Stimulated activated naive CD8-positive, alpha-beta T cell treated with anti-CD3 and anti-CD28 coated beads, Interleukin-15, Interleukin-2, amounts not matched to agents 100 ng/mL and 50 ng/mL, for 24 hours (primary cell): ENCODE measurements at regions not wholly inside any gene's neighbourhood (a gene's known extent, or its start where the extent isn't known, plus 50 kb on each side); places are given as distances from the start of the nearest gene placed in this dataset.

Source experiments
- H3K27ac Mint-ChIP-seq: one replicate; pipeline ENCODE4 v1.8.0; 2021; ENCODE audit warnings: mild to moderate bottlenecking, mixed read lengths
- H3K27me3 Mint-ChIP-seq: one replicate; pipeline ENCODE4 v1.8.0; 2021; ENCODE audit warnings: mixed read lengths
- H3K36me3 Mint-ChIP-seq: one replicate; pipeline ENCODE4 v1.8.0; 2021; ENCODE audit warnings: low read depth, mixed read lengths
- H3K4me1 Mint-ChIP-seq: one replicate; pipeline ENCODE4 v1.8.0; 2021; ENCODE audit warnings: low read depth, mixed read lengths
- H3K4me3 Mint-ChIP-seq: one replicate; pipeline ENCODE4 v1.8.0; 2021; ENCODE audit warnings: mild to moderate bottlenecking, mixed read lengths
- H3K9me3 Mint-ChIP-seq: one replicate; pipeline ENCODE4 v1.8.0; 2021; ENCODE audit warnings: mixed read lengths

GRCh38 chr2:104468846-104469245 lies 385.1 kb upstream of the POU3F3 start:
- Mint-ChIP-seq H3K9me3 (no peaks in the 10 kb centered on the region), H3K4me3 (no peak overlapping the region), H3K36me3 (no peaks in the 10 kb centered on the region), H3K4me1 (no peaks in the 10 kb centered on the region), H3K27me3 (peaks cover 6% of the 10 kb centered on the region), H3K27ac (no peak overlapping the region)

- H3K36me3 Mint-ChIP-seq: no peaks in the 10 kb centered on the region
- H3K4me1 Mint-ChIP-seq: no peaks in the 10 kb centered on the region
- H3K9me3 Mint-ChIP-seq: no peaks in the 10 kb centered on the region
- no peak overlapping the region for H3K4me3 Mint-ChIP-seq
- no peak overlapping the region for H3K27ac Mint-ChIP-seq
- H3K27me3 Mint-ChIP-seq: no peaks in the 10 kb centered on the region
Observed at GRCh38 chr2:104472076-104472475, 381.8 kb upstream of the POU3F3 start.

GRCh38 chr2:104473546-104473945 lies 380.4 kb upstream of the POU3F3 start:
- Mint-ChIP-seq H3K36me3 (no peaks in the 10 kb centered on the region), H3K4me3 (no peak overlapping the region), H3K27me3 (no peaks in the 10 kb centered on the region), H3K27ac (no peak overlapping the region), H3K4me1 (no peaks in the 10 kb centered on the region), H3K9me3 (no peaks in the 10 kb centered on the region)

DNA sequence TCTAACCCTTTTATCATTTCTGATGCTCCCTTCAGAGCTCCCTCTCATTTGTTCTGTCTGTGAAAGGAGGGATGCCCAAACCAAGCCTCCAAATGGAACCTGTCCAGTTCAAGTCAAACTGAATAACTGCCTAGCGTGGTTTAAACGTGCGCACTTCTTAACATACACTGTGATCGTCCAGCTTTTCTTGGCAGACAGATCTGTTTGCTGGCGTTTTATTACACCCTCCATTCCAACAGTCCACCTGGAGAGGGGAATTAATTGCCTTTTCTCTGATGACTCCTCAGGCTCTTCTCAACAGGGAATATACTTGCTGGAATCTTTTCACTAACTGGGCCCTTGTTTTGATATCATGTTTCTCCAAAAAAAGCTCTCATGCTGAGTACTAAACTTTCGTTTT lies 379.2 kb upstream of the POU3F3 start:
- no peak overlapping the region for H3K4me3 Mint-ChIP-seq
- H3K4me1 Mint-ChIP-seq: no peaks in the 10 kb centered on the region
- no peaks in the 10 kb centered on the region for H3K27me3 Mint-ChIP-seq
- no peaks in the 10 kb centered on the region for H3K36me3 Mint-ChIP-seq
- no peaks in the 10 kb centered on the region for H3K9me3 Mint-ChIP-seq
- no peak overlapping the region for H3K27ac Mint-ChIP-seq

DNA sequence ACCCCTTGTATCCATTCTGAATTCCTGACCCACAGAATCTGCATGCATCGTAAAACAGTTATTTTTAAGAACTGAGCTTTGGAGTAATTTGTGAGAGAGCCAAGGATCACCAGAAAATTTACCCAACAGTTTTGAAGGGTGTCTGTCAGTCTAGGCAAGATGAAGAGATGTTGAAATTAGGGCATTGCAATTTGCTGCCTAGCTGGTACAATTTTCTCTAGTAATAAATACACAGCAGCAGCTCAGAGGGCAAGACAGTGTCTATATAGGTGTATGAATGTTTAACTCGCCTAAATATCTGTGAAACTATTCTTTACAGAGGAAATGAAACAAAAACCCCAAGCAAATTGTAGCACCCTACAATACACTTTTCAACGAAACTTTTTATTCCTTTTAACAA lies 377.8 kb upstream of the POU3F3 start:
- no peaks in the 10 kb centered on the region for H3K9me3 Mint-ChIP-seq
- no peaks in the 10 kb centered on the region for H3K36me3 Mint-ChIP-seq
- H3K27ac Mint-ChIP-seq: no peak overlapping the region
- H3K4me3 Mint-ChIP-seq: no peak overlapping the region
- no peaks in the 10 kb centered on the region for H3K4me1 Mint-ChIP-seq
- H3K27me3 Mint-ChIP-seq: no peaks in the 10 kb centered on the region

GRCh38 chr2:104476563-104476988 lies 377.3 kb upstream of the POU3F3 start:
- Mint-ChIP-seq H3K27me3 (no peaks in the 10 kb centered on the region), H3K4me1 (no peaks in the 10 kb centered on the region), H3K36me3 (no peaks in the 10 kb centered on the region), H3K9me3 (no peaks in the 10 kb centered on the region), H3K27ac (no peak overlapping the region), H3K4me3 (no peak overlapping the region)

- Mint-ChIP-seq H3K4me3 (no peak overlapping the region), H3K27ac (no peak overlapping the region), H3K9me3 (no peaks in the 10 kb centered on the region), H3K36me3 (no peaks in the 10 kb centered on the region), H3K27me3 (peaks cover 3% of the 10 kb centered on the region), H3K4me1 (no peaks in the 10 kb centered on the region)
Observed at GRCh38 chr2:104481341-104481740, 372.6 kb upstream of the POU3F3 start.

GRCh38 chr2:104487366-104487765 lies 366.5 kb upstream of the POU3F3 start:
- H3K36me3 Mint-ChIP-seq: no peaks in the 10 kb centered on the region
- no peaks in the 10 kb centered on the region for H3K4me1 Mint-ChIP-seq
- H3K9me3 Mint-ChIP-seq: no peaks in the 10 kb centered on the region
- no peak overlapping the region for H3K27ac Mint-ChIP-seq
- H3K27me3 Mint-ChIP-seq: peaks cover 5% of the 10 kb centered on the region
- no peak overlapping the region for H3K4me3 Mint-ChIP-seq

GRCh38 chr2:104493698-104494097 lies 360.2 kb upstream of the POU3F3 start:
- no peaks in the 10 kb centered on the region for H3K4me1 Mint-ChIP-seq
- no peak overlapping the region for H3K27ac Mint-ChIP-seq
- no peak overlapping the region for H3K4me3 Mint-ChIP-seq
- H3K36me3 Mint-ChIP-seq: no peaks in the 10 kb centered on the region
- H3K9me3 Mint-ChIP-seq: no peaks in the 10 kb centered on the region
- peaks cover 3% of the 10 kb centered on the region for H3K27me3 Mint-ChIP-seq

GRCh38 chr2:104501342-104501741 lies 352.6 kb upstream of the POU3F3 start:
- Mint-ChIP-seq H3K4me1 (no peaks in the 10 kb centered on the region), H3K27me3 (peaks cover 3% of the 10 kb centered on the region), H3K4me3 (no peak overlapping the region), H3K36me3 (no peaks in the 10 kb centered on the region), H3K9me3 (no peaks in the 10 kb centered on the region), H3K27ac (no peak overlapping the region)

GRCh38 chr2:104501929-104502328 lies 352.0 kb upstream of the POU3F3 start:
- no peaks in the 10 kb centered on the region for H3K4me1 Mint-ChIP-seq
- no peak overlapping the region for H3K4me3 Mint-ChIP-seq
- H3K27me3 Mint-ChIP-seq: peaks cover 3% of the 10 kb centered on the region
- no peaks in the 10 kb centered on the region for H3K9me3 Mint-ChIP-seq
- H3K36me3 Mint-ChIP-seq: no peaks in the 10 kb centered on the region
- no peak overlapping the region for H3K27ac Mint-ChIP-seq

- H3K36me3 Mint-ChIP-seq: no peaks in the 10 kb centered on the region
- H3K9me3 Mint-ChIP-seq: no peaks in the 10 kb centered on the region
- no peaks in the 10 kb centered on the region for H3K4me1 Mint-ChIP-seq
- H3K27ac Mint-ChIP-seq: no peak overlapping the region
- no peak overlapping the region for H3K4me3 Mint-ChIP-seq
- peaks cover 3% of the 10 kb centered on the region for H3K27me3 Mint-ChIP-seq
Observed at GRCh38 chr2:104502901-104503300, 351.0 kb upstream of the POU3F3 start.

- Mint-ChIP-seq H3K4me3 (no peak overlapping the region), H3K9me3 (no peaks in the 10 kb centered on the region), H3K4me1 (no peaks in the 10 kb centered on the region), H3K27ac (no peak overlapping the region), H3K36me3 (no peaks in the 10 kb centered on the region), H3K27me3 (no peaks in the 10 kb centered on the region)
Observed at GRCh38 chr2:104504331-104505073, 349.4 kb upstream of the POU3F3 start.

DNA sequence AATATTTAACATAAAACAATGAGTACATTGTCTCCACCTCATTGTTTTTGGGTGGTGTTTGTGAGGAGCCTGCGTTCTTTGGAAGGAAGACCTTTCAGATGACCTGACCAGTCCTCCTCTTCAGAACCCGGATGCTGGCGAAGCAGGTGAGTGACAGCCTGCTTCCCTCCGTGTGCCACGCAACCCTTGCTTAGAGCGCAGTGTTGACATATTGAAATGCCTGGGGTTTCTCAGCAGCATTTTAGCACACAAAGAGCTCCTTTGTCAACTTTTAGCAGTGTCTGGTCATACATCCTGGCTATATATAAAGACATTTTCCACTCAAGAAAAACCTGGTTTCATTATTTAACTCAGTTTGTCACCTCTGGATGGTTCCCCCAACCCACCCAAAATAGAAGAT lies 335.7 kb upstream of the POU3F3 start:
- H3K4me3 Mint-ChIP-seq: no peak overlapping the region
- H3K9me3 Mint-ChIP-seq: peaks cover 13% of the 10 kb centered on the region
- peaks cover 8% of the 10 kb centered on the region for H3K27me3 Mint-ChIP-seq
- H3K36me3 Mint-ChIP-seq: no peaks in the 10 kb centered on the region
- no peak overlapping the region for H3K27ac Mint-ChIP-seq
- H3K4me1 Mint-ChIP-seq: no peaks in the 10 kb centered on the region

GRCh38 chr2:104521247-104521646 lies 332.7 kb upstream of the POU3F3 start:
- no peak overlapping the region for H3K27ac Mint-ChIP-seq
- H3K4me1 Mint-ChIP-seq: no peaks in the 10 kb centered on the region
- peaks cover 23% of the 10 kb centered on the region for H3K9me3 Mint-ChIP-seq
- no peak overlapping the region for H3K4me3 Mint-ChIP-seq
- H3K36me3 Mint-ChIP-seq: no peaks in the 10 kb centered on the region
- peaks cover 4% of the 10 kb centered on the region for H3K27me3 Mint-ChIP-seq

DNA sequence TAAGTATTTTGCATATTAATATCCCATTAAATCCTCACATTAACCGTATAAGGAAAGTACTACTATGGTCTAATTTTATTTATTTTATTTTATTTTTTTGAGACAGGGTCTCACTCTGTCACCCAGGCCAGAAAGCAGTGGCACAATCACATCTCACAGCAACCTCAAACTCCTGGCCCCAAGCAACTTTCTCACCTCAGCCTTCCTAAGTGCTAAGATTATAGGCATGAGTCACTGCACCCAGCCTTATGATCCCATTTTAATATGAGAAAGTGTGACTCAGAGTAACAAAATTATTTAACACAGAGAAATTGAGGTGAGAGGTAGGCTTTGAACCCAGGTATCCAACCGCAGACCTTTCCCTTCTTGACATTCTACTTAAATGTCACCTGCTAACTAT lies 330.0 kb upstream of the POU3F3 start:
- Mint-ChIP-seq H3K27me3 (peaks cover 4% of the 10 kb centered on the region), H3K36me3 (no peaks in the 10 kb centered on the region), H3K4me1 (no peaks in the 10 kb centered on the region), H3K27ac (no peak overlapping the region), H3K9me3 (peaks cover 25% of the 10 kb centered on the region), H3K4me3 (no peak overlapping the region)
